Right lobe of liver (tissue), 6 donors: ENCODE measurements at regions not wholly inside any gene's neighbourhood (a gene's known extent, or its start where the extent isn't known, plus 50 kb on each side); places are given as distances from the start of the nearest gene placed in this dataset.
A peak's percentile ranks its signal among the peaks of the same experiment; 100 is the strongest.

Experiments
- ATAC-seq, 4 donors: fragments of 200-7000 bp; cut with Tn5 transposase; one replicate each; pipeline ENCODE4 v1.9.1; 2020; ENCODE audit warnings: mild to moderate bottlenecking in 4 of 4, moderate library complexity in 4 of 4
- DNase-seq, 3 donors: peaks; one replicate each; pipeline ENCODE4 v3.0.0-alpha.2; 2020
- H3K27ac ChIP-seq, 3 donors: fragments of 200-600 bp; one replicate each; pipeline ENCODE4 v1.8.0; 2022
- H3K27me3 ChIP-seq, 2 donors: fragments of 200-600 bp; one replicate each; pipeline ENCODE4 v1.8.0; 2022
- H3K36me3 ChIP-seq, 4 donors: fragments of 200-600 bp; sonication (generic) in 1 of 4; one replicate each; pipeline versions ENCODE4 v1.5.1 to v1.8.0; 2017 to 2022; ENCODE audit warnings: control low read depth in 1 of 4
- H3K4me1 ChIP-seq, 4 donors: fragments of 200-600 bp; sonication (generic) in 1 of 4; one replicate each; pipeline versions ENCODE4 v1.5.1 to v1.8.0; 2017 to 2022; ENCODE audit warnings: control low read depth in 1 of 4
- H3K4me3 ChIP-seq, 3 donors: fragments of 200-600 bp; one replicate each; pipeline ENCODE4 v1.8.0; 2022
- H3K9me3 ChIP-seq, 4 donors: fragments of 200-600 bp; sonication (generic) in 1 of 4; one replicate each; pipeline versions ENCODE4 v1.5.1 to v1.8.0; 2017 to 2022; ENCODE audit warnings: control low read depth in 1 of 4
- CTCF ChIP-seq, 4 donors: fragments of 200-600 bp in 3 of 4; fragments of 450-650 bp in 1 of 4; IDR thresholded peaks; one replicate each; pipeline versions ENCODE4 v1.5.1 to v1.8.0; 2016 to 2022; ENCODE audit warnings: antibody characterized with exemption in 4 of 4, mild to moderate bottlenecking in 2 of 4
- POLR2A ChIP-seq: fragments of 450-650 bp; IDR thresholded peaks from one replicate; pipeline ENCODE4 v1.6.1; 2017; ENCODE audit warnings: antibody characterized with exemption, mild to moderate bottlenecking
- WGBS: methylation state at CpG from one replicate; pipeline ENCODE4 v1.1.6; 2018; ENCODE audit warnings: low coverage, low lambda C conversion rate; ENCODE audit not compliant: insufficient coverage; ENCODE audit errors: missing lambda C conversion rate; 5-methylcytosine and 5-hydroxymethylcytosine counted together
- intact Hi-C, 2 donors: fragments of 100-400 bp; cut with DNase I; formaldehyde crosslinking; loops; one replicate each; pipeline versions ENCODE4 v1.11.2 to v1.14.1; 2022
- donor health status: DM: no; HTN: yes; CAD: no.
- donor health status: DM: no; HTN: no; CAD: no.
- donor health status: DM: no; HTN: no; CAD: no.
- donor health status: DM: no; HTN: yes; CAD: no.
- donor health status: DM: no; HTN: yes; CAD: no.

GRCh38 chr14:26930576-26930975 lies 332.7 kb upstream of the NOVA1 start:
- H3K4me3 ChIP-seq = no peak overlapping the region
- no peak overlapping the region for H3K27ac ChIP-seq
- H3K9me3 ChIP-seq = no peaks in the 10 kb centered on the region
- no peaks in the 10 kb centered on the region for H3K27me3 ChIP-seq
- TF ChIP-seq CTCF (IDR thresholded peaks at IDR 0.05) = no peak
- TF ChIP-seq POLR2A = no peak
- intact Hi-C loops = no loop called here
- DNase-seq (no peak), ATAC-seq (no peak)
- H3K4me1 ChIP-seq = no peaks in the 10 kb centered on the region
- H3K36me3 ChIP-seq = no peaks in the 10 kb centered on the region
- 8% methylated on average over 2 of the region's 2 CpGs for WGBS

GRCh38 chr14:26932606-26933005 lies 334.8 kb upstream of the NOVA1 start:
- TF ChIP-seq POLR2A (no peak), CTCF (IDR thresholded peaks at IDR 0.05) (no peak)
- intact Hi-C loops = no loop called here
- whole genome bisulfite sequencing = 35% methylated on average over 4 of the region's 4 CpGs
- Histone ChIP-seq H3K4me1 (no peaks in the 10 kb centered on the region), H3K4me3 (no peak overlapping the region), H3K27ac (peak overlapping the region in 1 of 3 donors; percentile 24), H3K9me3 (no peaks in the 10 kb centered on the region), H3K36me3 (no peaks in the 10 kb centered on the region), H3K27me3 (no peaks in the 10 kb centered on the region)
- peak in 1 of 4 donors; percentile 28 for ATAC-seq
- no peak for DNase-seq

- intact Hi-C loops = no loop called here
- Histone ChIP-seq H3K27ac (no peak overlapping the region), H3K4me3 (no peak overlapping the region), H3K9me3 (no peaks in the 10 kb centered on the region), H3K27me3 (no peaks in the 10 kb centered on the region), H3K36me3 (no peaks in the 10 kb centered on the region), H3K4me1 (no peaks in the 10 kb centered on the region)
- peak in 2 of 4 donors; percentile 41 to 62 for ATAC-seq
- no peak for DNase-seq
- TF ChIP-seq CTCF (IDR thresholded peaks at IDR 0.05) (no peak), POLR2A (no peak)
- 37% methylated on average over 4 of the region's 4 CpGs for WGBS
Measured at GRCh38 chr14:26933431-26933830, 335.6 kb upstream of the NOVA1 start.

- WGBS = 21% methylated on average over 3 of the region's 3 CpGs
- ATAC-seq (peak; percentile 56 to 83 (median 70)), DNase-seq (no peak)
- Histone ChIP-seq H3K4me1 (no peaks in the 10 kb centered on the region), H3K4me3 (no peak overlapping the region), H3K9me3 (no peaks in the 10 kb centered on the region), H3K27me3 (no peaks in the 10 kb centered on the region), H3K27ac (no peak overlapping the region), H3K36me3 (no peaks in the 10 kb centered on the region)
- intact Hi-C loops = no loop called here
- TF ChIP-seq POLR2A (no peak), CTCF (IDR thresholded peaks at IDR 0.05) (no peak)
Measured at GRCh38 chr14:26934151-26934550, 336.3 kb upstream of the NOVA1 start.

- no peak overlapping the region for H3K27ac ChIP-seq
- no peak overlapping the region for H3K4me3 ChIP-seq
- no peak for DNase-seq
- 48% methylated on average over 4 of the region's 4 CpGs for WGBS
- no peaks in the 10 kb centered on the region for H3K9me3 ChIP-seq
- no peak for ATAC-seq
- intact Hi-C loops = no loop called here
- H3K36me3 ChIP-seq = no peaks in the 10 kb centered on the region
- no peaks in the 10 kb centered on the region for H3K4me1 ChIP-seq
- H3K27me3 ChIP-seq = no peaks in the 10 kb centered on the region
- TF ChIP-seq CTCF (IDR thresholded peaks at IDR 0.05) (no peak), POLR2A (no peak)
Measured at GRCh38 chr14:26935733-26936132, 337.9 kb upstream of the NOVA1 start.
